Erythroblast (primary cell): ENCODE measurements at regions not wholly inside any gene's neighbourhood (a gene's known extent, or its start where the extent isn't known, plus 50 kb on each side); places are given as distances from the start of the nearest gene placed in this dataset.
"Not testable (repeated sequence)": the region's sequence is repeated elsewhere in the genome, so short reads cannot be mapped to it uniquely, and the experiment has no call there.

Experiments
- DNase-seq, 2 experiments: peaks; one replicate each; lab custom pipeline; 2025; lab: John Stamatoyannopoulos, UW
- GATA1 ChIP-seq: IDR thresholded peaks from 2 replicates; pipeline ENCODE4 v1.6.1; 2011; ENCODE audit warnings: low read depth, mild to moderate bottlenecking, control low read depth, low read length, moderate library complexity
- POLR2A ChIP-seq: IDR thresholded peaks from 2 replicates; pipeline ENCODE4 v1.6.1; 2011; ENCODE audit warnings: mild to moderate bottlenecking, low read length

- TF ChIP-seq POLR2A (no peak), GATA1 (no peak)
- DNase-seq = no peak
Measured at GRCh38 chr3:5888851-5889250, 701.3 kb downstream of the EDEM1 start.

DNA sequence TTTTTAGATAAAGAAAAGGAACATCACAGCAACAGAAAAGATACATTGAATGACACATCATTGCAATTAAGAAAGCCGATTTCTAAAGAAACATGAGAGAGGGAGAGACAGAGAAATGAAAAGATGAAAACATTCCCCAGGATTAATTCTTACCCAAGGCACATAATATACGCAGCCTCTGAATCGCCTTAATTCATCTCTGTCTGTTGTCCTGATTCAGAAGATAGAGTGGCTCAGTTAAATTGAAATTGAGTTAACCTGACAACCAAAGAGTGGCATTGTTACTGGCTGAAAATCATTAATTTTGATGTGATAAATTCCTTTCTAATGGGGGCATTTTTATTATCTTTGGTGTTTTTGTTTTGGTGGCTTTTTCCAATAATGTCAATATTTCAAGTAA, 701.9 kb downstream of the EDEM1 start:
- TF ChIP-seq GATA1 (no peak), POLR2A (no peak)
- no peak for DNase-seq

DNA sequence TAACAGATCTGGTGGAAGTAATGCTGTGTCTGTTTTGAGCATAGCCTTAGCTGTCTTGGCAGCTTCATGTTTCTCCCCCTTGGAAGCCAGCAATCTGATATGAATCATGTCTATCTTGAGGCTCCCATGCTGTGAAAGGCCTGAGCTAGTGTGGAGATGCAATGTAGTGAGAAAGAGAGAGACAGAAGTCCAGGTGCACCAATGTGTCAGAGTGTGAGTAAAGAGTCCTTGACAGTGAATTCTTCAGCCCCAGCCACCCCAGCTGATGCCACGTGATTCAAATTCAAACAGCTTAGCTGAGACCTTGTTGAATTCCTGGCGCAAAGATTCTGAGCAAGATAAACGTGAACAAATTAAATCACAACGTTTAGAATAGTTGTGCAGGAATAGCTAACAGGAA, 704.2 kb downstream of the EDEM1 start:
- TF ChIP-seq GATA1 (no peak), POLR2A (no peak)
- no peak for DNase-seq

GRCh38 chr3:5898106-5898505, 710.6 kb downstream of the EDEM1 start:
- TF ChIP-seq GATA1 (no peak), POLR2A (no peak)
- DNase-seq = no peak

DNA sequence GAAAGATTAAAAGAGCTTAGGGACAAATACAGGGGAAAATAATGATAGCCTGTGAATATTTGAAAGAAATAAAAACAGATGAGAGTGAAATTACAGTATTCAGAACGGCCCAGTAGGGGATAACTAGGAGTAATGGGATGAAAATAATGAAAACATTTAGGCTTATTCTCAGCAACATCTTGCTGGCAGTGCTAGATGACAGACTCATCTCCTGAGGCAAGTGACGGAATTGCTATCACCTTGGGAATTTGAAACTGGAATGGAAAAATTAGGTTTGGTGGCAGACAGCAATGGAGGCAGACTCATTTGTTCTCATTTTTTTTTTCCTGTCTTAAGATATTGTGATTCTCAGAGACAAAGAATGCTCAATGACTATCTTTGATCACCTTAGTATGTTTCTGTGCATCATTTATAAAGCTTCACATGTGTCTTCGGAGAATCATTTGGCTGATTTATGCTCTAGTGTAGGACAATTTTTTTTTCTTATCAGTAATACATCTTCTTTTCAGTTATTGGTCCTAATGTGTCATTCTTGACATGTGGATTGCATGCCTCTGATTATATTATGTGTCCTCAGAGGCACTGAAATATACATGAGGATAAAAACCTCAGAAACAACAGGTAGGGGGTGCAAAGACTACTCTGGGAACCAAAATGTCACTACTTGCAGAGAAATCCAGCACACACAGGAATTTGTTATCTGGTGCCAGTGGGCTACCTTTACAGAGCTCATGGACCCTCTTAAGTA, 711.7 kb downstream of the EDEM1 start:
- DNase-seq = no peak
- no peak for TF ChIP-seq POLR2A
- TF ChIP-seq GATA1 = no peak

GRCh38 chr3:5917932-5918331, 730.4 kb downstream of the EDEM1 start:
- DNase-seq = no peak
- no peak for TF ChIP-seq GATA1
- TF ChIP-seq POLR2A = no peak

GRCh38 chr3:5918626-5919025, 731.1 kb downstream of the EDEM1 start:
- TF ChIP-seq POLR2A (no peak), GATA1 (no peak)
- DNase-seq = no peak

GRCh38 chr3:5929027-5929426, 741.5 kb downstream of the EDEM1 start:
- no peak for TF ChIP-seq POLR2A
- TF ChIP-seq GATA1 = no peak
- DNase-seq = no peak

DNA sequence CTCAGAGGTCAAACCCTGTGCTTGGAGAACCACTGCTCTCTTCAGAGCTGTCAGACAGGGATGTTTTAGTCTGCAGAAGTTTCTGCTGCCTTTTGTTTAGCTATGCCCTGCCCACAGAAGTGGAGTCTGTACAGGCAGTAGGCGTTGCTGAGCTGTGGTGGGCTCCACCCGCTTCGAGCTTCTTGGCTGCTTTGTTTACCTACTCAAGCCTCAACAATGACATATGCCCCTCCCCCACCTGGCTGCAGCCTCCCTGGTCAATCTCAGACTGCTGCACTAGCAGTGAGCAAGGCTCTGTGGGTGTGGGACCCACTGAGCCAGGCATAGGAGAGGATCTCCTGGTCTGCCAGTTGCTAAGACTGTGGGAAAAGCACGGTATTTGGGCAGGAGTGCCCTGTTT, 756.6 kb downstream of the EDEM1 start:
- not testable (repeated sequence) for DNase-seq

DNA sequence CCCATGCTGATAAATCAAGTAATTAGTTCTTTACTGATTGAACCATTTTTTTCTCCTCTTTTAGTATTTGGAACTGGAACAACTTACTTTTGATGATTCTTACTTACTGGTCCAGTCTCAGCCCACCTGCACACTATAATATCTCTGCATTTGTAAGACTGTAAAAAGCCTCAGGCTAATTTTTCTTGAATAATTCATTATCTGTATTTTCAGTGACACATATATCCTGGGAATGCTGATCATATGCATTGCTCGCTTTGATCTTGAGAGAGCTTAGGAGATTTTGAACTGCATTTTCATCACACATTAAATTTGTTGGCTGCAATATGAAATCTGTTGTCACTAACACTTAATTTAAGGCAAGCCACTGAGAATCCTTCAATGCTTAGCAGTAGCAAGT, 760.6 kb downstream of the EDEM1 start:
- no peak for DNase-seq
- no peak for TF ChIP-seq POLR2A
- TF ChIP-seq GATA1 = no peak

GRCh38 chr3:5951026-5951425, 763.5 kb downstream of the EDEM1 start:
- DNase-seq = no peak
- TF ChIP-seq GATA1 = no peak
- TF ChIP-seq POLR2A = no peak

- no peak for DNase-seq
- no peak for TF ChIP-seq GATA1
Measured at GRCh38 chr3:5972586-5972985, 785.1 kb downstream of the EDEM1 start.

DNA sequence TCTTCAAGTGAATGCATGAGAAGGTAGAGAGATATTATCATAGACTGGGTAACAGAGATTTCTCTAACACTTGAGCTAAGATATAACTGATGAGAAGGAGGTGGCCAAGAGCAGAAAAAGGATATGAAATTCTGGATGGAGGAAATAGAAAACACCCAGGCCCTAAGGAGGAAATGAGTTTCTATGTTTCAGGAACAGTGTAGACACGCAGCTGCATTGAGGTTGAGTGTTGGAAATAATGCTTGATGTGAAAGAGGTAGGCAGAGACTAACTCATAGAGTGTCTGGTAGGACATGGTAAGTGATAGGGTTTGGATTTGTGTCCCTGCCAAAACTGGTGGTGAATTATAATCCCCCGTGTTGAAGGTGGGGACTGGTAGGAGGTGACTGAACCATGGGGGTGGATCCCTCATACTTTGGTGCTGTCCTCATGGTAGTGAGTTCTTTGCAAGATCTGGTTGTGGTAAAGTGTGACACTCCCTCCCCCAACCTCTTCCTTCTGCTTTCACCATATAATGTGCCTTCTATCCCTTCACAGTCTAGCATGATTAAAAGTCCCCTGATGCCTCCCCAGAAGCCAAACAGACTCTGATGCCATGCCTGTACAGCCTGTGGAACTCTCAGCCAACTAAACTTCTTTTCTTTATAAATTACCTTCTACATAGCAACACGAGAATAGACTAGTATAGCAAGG, 787.3 kb downstream of the EDEM1 start:
- DNase-seq = no peak
- TF ChIP-seq POLR2A (no peak), GATA1 (no peak)

DNA sequence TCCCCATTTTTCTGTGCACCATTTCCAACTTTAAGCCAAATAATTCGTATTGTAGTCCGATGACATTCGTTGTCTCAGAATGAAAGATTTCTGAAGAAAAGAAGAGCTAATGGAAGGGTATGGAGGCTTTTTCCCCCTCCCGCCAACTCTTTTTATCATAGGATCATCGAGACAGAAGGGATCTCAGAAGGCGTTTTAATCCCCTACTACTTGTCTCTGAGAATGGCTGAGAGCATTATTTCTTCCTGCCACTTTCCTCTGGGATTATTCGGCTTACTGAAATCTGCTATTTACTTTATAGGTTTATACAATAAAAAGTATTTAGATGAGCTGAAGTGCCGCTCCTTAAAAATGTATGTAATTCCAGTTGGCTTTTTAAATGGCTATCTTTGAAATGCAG, 789.8 kb downstream of the EDEM1 start:
- no peak for TF ChIP-seq GATA1
- no peak for TF ChIP-seq POLR2A
- no peak for DNase-seq

DNA sequence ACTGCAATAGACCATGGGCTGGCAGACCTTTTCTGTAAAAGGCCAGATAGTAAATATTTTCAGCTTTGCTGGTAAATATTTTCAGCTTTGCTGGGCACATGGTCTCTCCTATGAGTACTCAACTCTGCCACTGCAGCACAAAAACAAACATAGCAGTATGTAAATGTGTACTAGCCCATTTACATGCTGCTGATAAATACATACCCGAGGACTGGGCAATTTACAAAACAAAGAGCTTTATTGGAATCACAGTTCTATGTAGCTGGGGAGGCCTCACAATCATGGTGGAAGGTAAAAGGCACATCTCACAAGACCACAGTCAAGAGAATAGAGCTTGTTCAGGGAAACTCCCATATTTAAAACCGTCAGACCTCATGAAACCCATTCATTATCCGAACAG, 793.0 kb downstream of the EDEM1 start:
- TF ChIP-seq GATA1 = no peak
- TF ChIP-seq POLR2A = no peak
- no peak for DNase-seq
